ENCODE measurements at regions not wholly inside any gene's neighbourhood (a gene's known extent, or its start where the extent isn't known, plus 50 kb on each side); places are given as distances from the start of the nearest gene placed in this dataset.

DNA sequence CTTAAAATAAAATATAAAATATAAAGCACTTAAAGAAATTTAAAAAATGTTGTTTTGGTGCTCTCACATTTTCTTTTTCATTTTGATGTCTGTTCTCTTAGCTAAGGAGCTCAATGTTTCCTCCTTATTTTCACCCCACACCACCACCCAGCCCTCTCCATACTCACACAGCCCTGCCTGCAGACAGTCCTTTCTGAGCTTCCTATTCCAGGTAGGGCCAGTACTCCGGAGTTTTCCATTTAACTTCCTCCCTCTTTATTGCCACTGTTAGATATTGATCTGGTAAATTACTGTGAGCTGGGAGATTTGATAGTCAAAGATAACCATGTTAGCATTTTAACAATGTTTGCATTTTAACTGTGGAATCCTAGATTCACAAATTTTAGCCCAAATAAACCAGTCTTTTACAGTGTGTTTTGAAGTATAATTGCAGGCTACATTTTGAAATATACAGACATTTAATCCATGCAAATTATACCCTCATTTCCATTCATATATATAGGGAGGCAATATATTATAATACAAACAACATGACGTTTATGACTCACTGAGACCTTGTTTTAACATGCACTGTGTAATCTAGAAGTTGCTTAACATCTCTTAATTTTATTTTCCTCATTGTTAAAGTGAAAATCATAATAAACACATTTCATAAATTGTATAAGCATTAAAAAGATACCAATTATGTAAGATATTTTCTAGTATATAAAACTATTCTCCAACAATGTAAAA is 927.1 kb downstream of the NR2F1-AS1 start:
- TF ChIP-seq, protein P1, sequence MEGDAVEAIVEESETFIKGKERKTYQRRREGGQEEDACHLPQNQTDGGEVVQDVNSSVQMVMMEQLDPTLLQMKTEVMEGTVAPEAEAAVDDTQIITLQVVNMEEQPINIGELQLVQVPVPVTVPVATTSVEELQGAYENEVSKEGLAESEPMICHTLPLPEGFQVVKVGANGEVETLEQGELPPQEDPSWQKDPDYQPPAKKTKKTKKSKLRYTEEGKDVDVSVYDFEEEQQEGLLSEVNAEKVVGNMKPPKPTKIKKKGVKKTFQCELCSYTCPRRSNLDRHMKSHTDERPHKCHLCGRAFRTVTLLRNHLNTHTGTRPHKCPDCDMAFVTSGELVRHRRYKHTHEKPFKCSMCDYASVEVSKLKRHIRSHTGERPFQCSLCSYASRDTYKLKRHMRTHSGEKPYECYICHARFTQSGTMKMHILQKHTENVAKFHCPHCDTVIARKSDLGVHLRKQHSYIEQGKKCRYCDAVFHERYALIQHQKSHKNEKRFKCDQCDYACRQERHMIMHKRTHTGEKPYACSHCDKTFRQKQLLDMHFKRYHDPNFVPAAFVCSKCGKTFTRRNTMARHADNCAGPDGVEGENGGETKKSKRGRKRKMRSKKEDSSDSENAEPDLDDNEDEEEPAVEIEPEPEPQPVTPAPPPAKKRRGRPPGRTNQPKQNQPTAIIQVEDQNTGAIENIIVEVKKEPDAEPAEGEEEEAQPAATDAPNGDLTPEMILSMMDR (IDR thresholded peaks at IDR 0.05; ENCODE audit: partially characterized antibody, unreplicated experiment) = no peak
- Mint-ChIP-seq H3K27me3 (ENCODE audit: unreplicated experiment) (no peaks in the 10 kb centered on the region), H3K9me3 (ENCODE audit: unreplicated experiment) (peaks cover under 1% of the 10 kb centered on the region), H3K4me1 (ENCODE audit: low read depth, unreplicated experiment) (peaks cover 2% of the 10 kb centered on the region), H3K27ac (ENCODE audit: unreplicated experiment) (no peak overlapping the region), H3K4me3 (ENCODE audit: unreplicated experiment) (no peak overlapping the region), H3K36me3 (ENCODE audit: unreplicated experiment) (no peaks in the 10 kb centered on the region)
- DNase-seq = no peak

DNA sequence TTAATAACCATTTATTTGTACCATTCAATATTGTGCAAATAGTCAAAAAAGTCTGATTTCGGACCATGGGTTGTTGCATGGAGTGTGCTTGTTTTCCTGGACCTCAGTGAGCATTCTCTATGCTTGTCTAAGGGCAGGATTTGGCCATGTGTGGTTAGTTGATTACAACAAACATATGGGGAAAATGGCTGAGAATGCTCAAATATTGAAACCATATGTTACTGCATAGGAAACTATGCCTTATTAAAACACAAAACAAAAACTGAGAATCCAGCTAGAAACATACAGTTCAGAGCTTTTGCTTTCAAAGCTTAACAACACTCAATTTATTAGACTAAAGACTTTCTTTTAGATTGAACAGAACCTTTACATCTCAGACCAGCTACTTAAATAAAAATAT is 928.3 kb downstream of the NR2F1-AS1 start:
- Mint-ChIP-seq H3K9me3 (ENCODE audit: unreplicated experiment) (peaks cover 2% of the 10 kb centered on the region), H3K4me3 (ENCODE audit: unreplicated experiment) (no peak overlapping the region), H3K27me3 (ENCODE audit: unreplicated experiment) (no peaks in the 10 kb centered on the region), H3K27ac (ENCODE audit: unreplicated experiment) (no peak overlapping the region), H3K36me3 (ENCODE audit: unreplicated experiment) (no peaks in the 10 kb centered on the region), H3K4me1 (ENCODE audit: low read depth, unreplicated experiment) (peaks cover 2% of the 10 kb centered on the region)
- TF ChIP-seq, protein P1 (IDR thresholded peaks at IDR 0.05; ENCODE audit: partially characterized antibody, unreplicated experiment) = no peak
- DNase-seq = no peak

DNA sequence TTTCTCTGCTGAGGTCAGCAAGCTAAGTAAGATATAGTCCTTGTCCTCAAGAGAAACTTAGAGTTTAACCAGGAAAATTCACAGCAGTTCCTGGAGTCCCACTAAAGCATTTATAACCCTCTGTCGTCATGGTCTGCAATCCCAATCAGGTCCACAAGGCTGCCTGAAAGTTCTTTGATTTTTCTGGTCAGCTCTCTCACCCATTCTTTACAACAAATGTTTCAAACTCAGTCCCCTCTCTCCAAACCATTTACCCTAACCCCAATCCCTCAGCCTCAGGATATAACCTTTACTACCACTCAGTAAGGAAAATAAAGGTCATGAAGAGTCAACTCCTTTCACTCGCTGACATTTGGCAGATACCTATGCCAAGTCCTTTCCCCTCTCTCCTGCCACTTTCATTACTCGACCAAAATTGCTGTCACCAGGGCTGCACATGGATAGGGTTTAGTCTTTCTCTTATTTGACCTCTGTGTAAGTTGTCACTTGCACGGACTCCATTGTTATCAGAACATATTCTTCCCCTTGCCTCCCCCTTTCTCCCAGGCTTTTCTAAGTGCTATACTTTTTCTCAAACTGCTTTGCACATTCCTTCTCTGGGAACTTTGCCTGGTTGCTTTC is 936.6 kb downstream of the NR2F1-AS1 start:
- peaks cover 7% of the 10 kb centered on the region for H3K4me1 Mint-ChIP-seq (ENCODE audit: low read depth, unreplicated experiment)
- no peak overlapping the region for H3K4me3 Mint-ChIP-seq (ENCODE audit: unreplicated experiment)
- no peak for DNase-seq
- H3K9me3 Mint-ChIP-seq (ENCODE audit: unreplicated experiment) = peaks cover 2% of the 10 kb centered on the region
- TF ChIP-seq, protein P1 (IDR thresholded peaks at IDR 0.05; ENCODE audit: partially characterized antibody, unreplicated experiment) = peak; percentile 18
- no peak overlapping the region for H3K27ac Mint-ChIP-seq (ENCODE audit: unreplicated experiment)
- no peaks in the 10 kb centered on the region for H3K36me3 Mint-ChIP-seq (ENCODE audit: unreplicated experiment)
- no peaks in the 10 kb centered on the region for H3K27me3 Mint-ChIP-seq (ENCODE audit: unreplicated experiment)

DNA sequence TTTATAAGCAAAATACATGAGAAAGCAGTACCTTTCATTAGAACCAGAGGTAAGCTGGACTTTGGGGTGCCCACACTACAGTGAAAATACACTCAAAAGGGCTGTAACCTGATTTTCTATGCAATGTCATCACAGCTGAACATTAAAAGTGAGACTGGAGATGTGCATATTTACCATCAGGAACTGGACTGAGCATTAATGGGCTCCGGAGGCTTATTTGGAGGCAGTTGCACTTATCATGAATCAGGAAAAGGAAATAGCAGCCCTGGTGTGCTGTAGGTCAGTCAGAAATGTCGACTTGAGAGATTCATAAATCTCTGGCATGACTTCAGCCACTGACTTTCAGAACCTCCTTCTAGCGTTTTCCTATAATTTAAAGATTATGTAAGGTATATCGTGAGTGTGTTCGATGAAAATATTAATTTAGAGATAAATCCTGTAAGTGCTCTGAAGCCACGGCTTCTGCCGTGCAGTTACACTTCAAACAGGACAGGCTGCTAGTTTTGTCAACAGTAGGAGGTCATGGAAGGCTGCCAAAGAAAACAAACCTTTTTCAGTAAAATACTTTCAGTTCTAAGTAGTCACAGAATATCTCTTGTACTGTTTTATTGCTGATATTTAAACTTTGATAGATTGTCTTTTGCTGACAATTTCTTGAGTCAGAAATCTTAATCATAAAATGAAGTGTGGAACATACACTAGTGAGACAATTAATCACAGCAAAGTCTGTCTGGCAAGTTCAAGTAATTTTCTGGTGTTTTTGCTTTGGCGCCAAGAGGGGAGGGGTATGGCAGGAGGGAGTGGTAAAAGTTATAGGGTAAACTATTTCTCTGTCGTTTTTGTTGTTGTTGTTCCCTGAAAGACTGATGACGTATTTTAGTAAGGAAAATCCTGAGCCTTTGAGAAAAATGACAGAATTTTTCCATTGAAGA is 939.7 kb downstream of the NR2F1-AS1 start:
- no peaks in the 10 kb centered on the region for H3K36me3 Mint-ChIP-seq (ENCODE audit: unreplicated experiment)
- no peak for DNase-seq
- H3K27me3 Mint-ChIP-seq (ENCODE audit: unreplicated experiment) = no peaks in the 10 kb centered on the region
- no peak overlapping the region for H3K27ac Mint-ChIP-seq (ENCODE audit: unreplicated experiment)
- H3K4me3 Mint-ChIP-seq (ENCODE audit: unreplicated experiment) = no peak overlapping the region
- peaks cover 7% of the 10 kb centered on the region for H3K4me1 Mint-ChIP-seq (ENCODE audit: low read depth, unreplicated experiment)
- no peaks in the 10 kb centered on the region for H3K9me3 Mint-ChIP-seq (ENCODE audit: unreplicated experiment)
- TF ChIP-seq, protein P1 (IDR thresholded peaks at IDR 0.05; ENCODE audit: partially characterized antibody, unreplicated experiment) = no peak

Measured in glutamatergic neuron (in vitro differentiated cells).